ENCODE measurements at regions not wholly inside any gene's neighbourhood (a gene's known extent, or its start where the extent isn't known, plus 50 kb on each side); places are given as distances from the start of the nearest gene placed in this dataset.

GRCh38 chr2:22703286-22703920, 681.6 kb upstream of the KLHL29 start:
- DNase-seq (ENCODE audit: low read depth) = no peak

GRCh38 chr2:22719396-22719795, 665.6 kb upstream of the KLHL29 start:
- no peak for DNase-seq (ENCODE audit: low read depth)

GRCh38 chr2:22729466-22729865, 655.5 kb upstream of the KLHL29 start:
- no peak for DNase-seq (ENCODE audit: low read depth)

GRCh38 chr2:22734373-22735045, 650.5 kb upstream of the KLHL29 start:
- no peak for DNase-seq (ENCODE audit: low read depth)

GRCh38 chr2:22737144-22737543, 647.8 kb upstream of the KLHL29 start:
- no peak for DNase-seq (ENCODE audit: low read depth)

GRCh38 chr2:22741216-22741615, 643.8 kb upstream of the KLHL29 start:
- DNase-seq (ENCODE audit: low read depth) = no peak

- DNase-seq (ENCODE audit: low read depth) = no peak
Measured at GRCh38 chr2:22748909-22749308, 636.1 kb upstream of the KLHL29 start.

GRCh38 chr2:22753476-22753875, 631.5 kb upstream of the KLHL29 start:
- no peak for DNase-seq (ENCODE audit: low read depth)

- no peak for DNase-seq (ENCODE audit: low read depth)
Measured at GRCh38 chr2:22756276-22757043, 628.5 kb upstream of the KLHL29 start.

GRCh38 chr2:22769497-22769896, 615.5 kb upstream of the KLHL29 start:
- DNase-seq (ENCODE audit: low read depth) = no peak

- DNase-seq (ENCODE audit: low read depth) = no peak
Measured at GRCh38 chr2:22784566-22784965, 600.4 kb upstream of the KLHL29 start.

- DNase-seq (ENCODE audit: low read depth) = no peak
Measured at GRCh38 chr2:22786817-22787216, 598.2 kb upstream of the KLHL29 start.

- DNase-seq (ENCODE audit: low read depth) = no peak
Measured at GRCh38 chr2:22787745-22788144, 597.2 kb upstream of the KLHL29 start.

- DNase-seq (ENCODE audit: low read depth) = no peak
Measured at GRCh38 chr2:22788749-22789327, 596.1 kb upstream of the KLHL29 start.

GRCh38 chr2:22795287-22795866, 589.6 kb upstream of the KLHL29 start:
- no peak for DNase-seq (ENCODE audit: low read depth)

GRCh38 chr2:22798386-22798785, 586.6 kb upstream of the KLHL29 start:
- peak; percentile 1 for DNase-seq (ENCODE audit: low read depth)

GRCh38 chr2:22800412-22800811, 584.6 kb upstream of the KLHL29 start:
- DNase-seq (ENCODE audit: low read depth) = no peak

GRCh38 chr2:22801071-22801470, 583.9 kb upstream of the KLHL29 start:
- no peak for DNase-seq (ENCODE audit: low read depth)

GRCh38 chr2:22801970-22802369, 583.0 kb upstream of the KLHL29 start:
- no peak for DNase-seq (ENCODE audit: low read depth)

GRCh38 chr2:22807872-22808271, 577.1 kb upstream of the KLHL29 start:
- DNase-seq (ENCODE audit: low read depth) = no peak

- no peak for DNase-seq (ENCODE audit: low read depth)
Measured at GRCh38 chr2:22810602-22811001, 574.4 kb upstream of the KLHL29 start.

GRCh38 chr2:22812065-22812680, 572.8 kb upstream of the KLHL29 start:
- DNase-seq (ENCODE audit: low read depth) = no peak
